Smooth muscle cell (in vitro differentiated cells): ENCODE measurements at regions not wholly inside any gene's neighbourhood (a gene's known extent, or its start where the extent isn't known, plus 50 kb on each side); places are given as distances from the start of the nearest gene placed in this dataset.

Source experiments
- DNase-seq: peaks from one replicate; lab custom pipeline; 2025; ENCODE audit not compliant: unreplicated experiment; lab: John Stamatoyannopoulos, UW
- H2AFZ ChIP-seq: fragments of 200-600 bp; sonication (generic); 2 replicates; pipeline ENCODE4 v1.6.0; 2016; ENCODE audit warnings: antibody characterized with exemption, low read depth, mild to moderate bottlenecking
- H3F3A ChIP-seq: fragments of 200-600 bp; sonication (generic); 2 replicates; pipeline ENCODE4 v1.6.0; 2017; ENCODE audit warnings: antibody characterized with exemption, low read depth
- H3K27ac ChIP-seq: fragments of 200-600 bp; sonication (generic); 2 replicates; pipeline ENCODE4 v1.5.1; 2016; ENCODE audit warnings: low read depth, mild to moderate bottlenecking
- H3K27me3 ChIP-seq: fragments of 200-600 bp; sonication (generic); 2 replicates; pipeline ENCODE4 v1.6.1; 2016; ENCODE audit warnings: low read depth, mild to moderate bottlenecking
- H3K36me3 ChIP-seq: fragments of 200-600 bp; sonication (generic); 2 replicates; pipeline ENCODE4 v1.5.1; 2016; ENCODE audit warnings: low read depth
- H3K4me1 ChIP-seq: fragments of 200-600 bp; sonication (generic); 2 replicates; pipeline ENCODE4 v1.5.1; 2016; ENCODE audit warnings: low read depth
- H3K4me2 ChIP-seq: fragments of 200-600 bp; sonication (generic); 2 replicates; pipeline ENCODE4 v1.6.0; 2016; ENCODE audit warnings: mild to moderate bottlenecking
- H3K4me3 ChIP-seq: fragments of 200-600 bp; sonication (generic); 2 replicates; pipeline ENCODE4 v1.5.1; 2016; ENCODE audit warnings: mild to moderate bottlenecking
- H3K79me2 ChIP-seq: fragments of 200-600 bp; sonication (generic); 2 replicates; pipeline ENCODE4 v1.6.0; 2016; ENCODE audit warnings: low read depth, mild to moderate bottlenecking
- H3K9ac ChIP-seq: fragments of 200-600 bp; sonication (generic); 2 replicates; pipeline ENCODE4 v1.6.0; 2016; ENCODE audit warnings: low read depth
- H3K9me3 ChIP-seq: fragments of 200-600 bp; sonication (generic); replicated peaks from 2 replicates; pipeline ENCODE4 v1.5.1; 2016; ENCODE audit warnings: low read depth
- H4K20me1 ChIP-seq: fragments of 200-600 bp; sonication (generic); 2 replicates; pipeline ENCODE4 v1.6.0; 2016; ENCODE audit warnings: low read depth
- CTCF ChIP-seq: fragments of 200-600 bp; sonication (generic); IDR thresholded peaks from 2 replicates; pipeline ENCODE4 v1.5.1; 2017; ENCODE audit warnings: borderline replicate concordance, mild to moderate bottlenecking, antibody characterized with exemption; ENCODE audit not compliant: insufficient read depth, poor library complexity, severe bottlenecking
- WGBS: methylation state at CpG from one replicate; pipeline ENCODE4 v1.1.7; 2016; ENCODE audit warnings: low lambda C conversion rate; 5-methylcytosine and 5-hydroxymethylcytosine counted together

GRCh38 chr2:100743741-100744140 is 76.2 kb upstream of the NPAS2 start:
- WGBS, result 90% methylated on average over 5 of the region's 5 CpGs
- H3K36me3 ChIP-seq, result no peaks in the 10 kb centered on the region

GRCh38 chr2:100744184-100744583 is 75.8 kb upstream of the NPAS2 start:
- no peak for TF ChIP-seq CTCF
- no peaks in the 10 kb centered on the region for H4K20me1 ChIP-seq
- H2AFZ ChIP-seq, result no peak overlapping the region
- peak overlapping the region; percentile 100 for H3K27ac ChIP-seq
- H3K27me3 ChIP-seq, result no peaks in the 10 kb centered on the region
- peaks cover 9% of the 10 kb centered on the region for H3F3A ChIP-seq
- 92% methylated on average over 11 of the region's 11 CpGs for WGBS
- no peaks in the 10 kb centered on the region for H3K79me2 ChIP-seq
- no peak overlapping the region for H3K4me3 ChIP-seq
- no peaks in the 10 kb centered on the region for H3K36me3 ChIP-seq
- H3K4me2 ChIP-seq, result no peak overlapping the region
- peak overlapping the region; percentile 97 for H3K9ac ChIP-seq
- DNase-seq, result no peak
- H3K9me3 ChIP-seq, result no peaks in the 10 kb centered on the region
- peaks cover 6% of the 10 kb centered on the region for H3K4me1 ChIP-seq

More at GRCh38 chr2:100743741-100744140, 76.2 kb upstream of the NPAS2 start:
- Histone ChIP-seq H2AFZ (no peak overlapping the region), H3K79me2 (no peaks in the 10 kb centered on the region), H3K4me3 (no peak overlapping the region), H4K20me1 (no peaks in the 10 kb centered on the region), H3K4me2 (peak overlapping the region; percentile 78), H3F3A (peaks cover 9% of the 10 kb centered on the region), H3K27me3 (no peaks in the 10 kb centered on the region), H3K9me3 (no peaks in the 10 kb centered on the region), H3K9ac (peak overlapping the region; percentile 97), H3K27ac (peak overlapping the region; percentile 100), H3K4me1 (peaks cover 6% of the 10 kb centered on the region)
- no peak for DNase-seq
- no peak for TF ChIP-seq CTCF

- Histone ChIP-seq H3K4me1 (peaks cover 6% of the 10 kb centered on the region), H3K27ac (no peak overlapping the region)
These were observed 75.3 kb upstream of the NPAS2 start for GRCh38 chr2:100744589-100744988.

More at GRCh38 chr2:100744589-100744988, 75.3 kb upstream of the NPAS2 start:
- H3K9ac ChIP-seq, result no peak overlapping the region
- H3K4me3 ChIP-seq, result no peak overlapping the region
- TF ChIP-seq CTCF, result no peak
- no peak overlapping the region for H2AFZ ChIP-seq
- H3K27me3 ChIP-seq, result no peaks in the 10 kb centered on the region
- no peaks in the 10 kb centered on the region for H3K79me2 ChIP-seq
- H3K9me3 ChIP-seq, result no peaks in the 10 kb centered on the region
- no peak for DNase-seq
- no peaks in the 10 kb centered on the region for H3K36me3 ChIP-seq
- no peak overlapping the region for H3K4me2 ChIP-seq
- WGBS, result 70% methylated on average over 5 of the region's 5 CpGs
- H4K20me1 ChIP-seq, result no peaks in the 10 kb centered on the region
- peaks cover 9% of the 10 kb centered on the region for H3F3A ChIP-seq
